T47D (cell line): ENCODE measurements at regions not wholly inside any gene's neighbourhood (a gene's known extent, or its start where the extent isn't known, plus 50 kb on each side); places are given as distances from the start of the nearest gene placed in this dataset.

ENCODE experiments used
- DNase-seq, 2 experiments: peaks; one replicate each; pipeline versions ENCODE4 v3.0.0 to v3.0.0-alpha.2; 2011 to 2012; ENCODE audit warnings: low read depth in 1 of 2, low spot score in 1 of 2
- JUND ChIP-seq: IDR thresholded peaks from 2 replicates; pipeline ENCODE4 v1.6.1; 2012; ENCODE audit warnings: low read depth
- in situ Hi-C: cut with HindIII; loops from 2 replicates; pipeline ENCODE4 v1.10.0; 2016; ENCODE audit warnings: low sequenced_read_pairs, low pct_unique_long_range_greater_than_20kb

DNA sequence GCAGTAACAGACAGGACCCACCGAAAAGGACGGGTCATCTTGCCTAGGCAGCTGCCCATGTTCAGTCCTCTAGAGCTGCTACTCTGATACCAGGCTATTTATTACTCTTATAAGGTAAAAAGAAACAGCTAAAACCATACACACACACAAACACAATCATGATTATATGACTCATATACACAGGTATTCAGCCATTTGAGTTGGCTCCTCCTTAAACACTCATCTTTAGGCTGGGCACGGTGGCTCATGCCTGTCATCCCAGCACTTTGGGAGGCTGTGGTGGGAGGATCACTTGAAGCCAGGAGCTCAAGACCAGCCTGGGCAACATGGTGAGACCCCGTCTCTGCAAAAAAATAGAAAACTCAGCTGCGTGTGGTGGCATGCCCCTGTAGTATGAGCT, 76.6 kb downstream of the F11 start:
- DNase-seq = no peak
- TF ChIP-seq JUND = no peak
- in situ Hi-C loops = no loop called here

DNA sequence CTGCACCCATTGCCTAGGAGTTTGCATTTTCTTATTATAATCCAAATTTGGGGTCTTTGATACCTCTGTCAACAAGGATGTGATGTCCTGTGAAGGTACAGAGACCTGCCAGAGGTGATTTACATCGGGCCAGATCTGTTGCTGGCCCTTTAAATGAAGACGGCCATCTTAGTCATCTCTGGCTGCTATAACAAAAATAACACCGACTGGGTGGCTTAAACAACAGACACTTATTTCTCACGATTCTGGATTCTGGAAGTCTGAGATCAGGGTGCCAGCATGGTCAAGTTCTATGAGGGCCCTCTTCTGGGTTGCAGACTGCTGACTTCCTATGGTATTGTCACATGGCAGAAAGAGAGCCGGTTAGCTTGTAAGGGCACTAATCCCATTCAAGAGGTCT, 75.7 kb downstream of the F11 start:
- TF ChIP-seq JUND = no peak
- no peak for DNase-seq
- in situ Hi-C loops = no loop called here
